ENCODE measurements at regions not wholly inside any gene's neighbourhood (a gene's known extent, or its start where the extent isn't known, plus 50 kb on each side); places are given as distances from the start of the nearest gene placed in this dataset.

DNA sequence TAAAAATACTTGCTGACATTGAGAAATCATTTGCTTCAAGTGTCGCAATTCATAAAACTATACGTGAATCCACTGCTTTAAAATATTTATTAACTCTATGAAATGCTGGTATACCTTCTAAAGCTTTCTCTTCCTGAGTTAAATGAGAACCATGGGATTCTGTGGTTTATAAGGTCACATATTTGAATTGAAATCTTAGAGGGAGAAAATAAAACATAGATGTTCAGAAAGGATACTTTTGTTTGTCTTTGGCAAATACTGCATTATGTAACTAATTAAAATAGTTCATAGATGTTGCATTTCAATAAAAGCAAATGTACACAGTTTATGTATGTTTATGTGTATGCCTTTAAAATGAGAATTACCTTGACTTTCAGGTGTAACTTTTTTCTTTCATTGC, 250.1 kb downstream of the FAM170A start:
- TF ChIP-seq ZNF830 (tag by site-specific recombination; IDR thresholded peaks at IDR 0.05; ENCODE audit: low read depth) (no peak), ZNF777 (tag by site-specific recombination; IDR thresholded peaks at IDR 0.05; ENCODE audit: borderline replicate concordance) (no peak), ZNF433 (tag by site-specific recombination; IDR thresholded peaks at IDR 0.05; ENCODE audit: low read depth) (no peak)
- TF ChIP-seq, protein P1, sequence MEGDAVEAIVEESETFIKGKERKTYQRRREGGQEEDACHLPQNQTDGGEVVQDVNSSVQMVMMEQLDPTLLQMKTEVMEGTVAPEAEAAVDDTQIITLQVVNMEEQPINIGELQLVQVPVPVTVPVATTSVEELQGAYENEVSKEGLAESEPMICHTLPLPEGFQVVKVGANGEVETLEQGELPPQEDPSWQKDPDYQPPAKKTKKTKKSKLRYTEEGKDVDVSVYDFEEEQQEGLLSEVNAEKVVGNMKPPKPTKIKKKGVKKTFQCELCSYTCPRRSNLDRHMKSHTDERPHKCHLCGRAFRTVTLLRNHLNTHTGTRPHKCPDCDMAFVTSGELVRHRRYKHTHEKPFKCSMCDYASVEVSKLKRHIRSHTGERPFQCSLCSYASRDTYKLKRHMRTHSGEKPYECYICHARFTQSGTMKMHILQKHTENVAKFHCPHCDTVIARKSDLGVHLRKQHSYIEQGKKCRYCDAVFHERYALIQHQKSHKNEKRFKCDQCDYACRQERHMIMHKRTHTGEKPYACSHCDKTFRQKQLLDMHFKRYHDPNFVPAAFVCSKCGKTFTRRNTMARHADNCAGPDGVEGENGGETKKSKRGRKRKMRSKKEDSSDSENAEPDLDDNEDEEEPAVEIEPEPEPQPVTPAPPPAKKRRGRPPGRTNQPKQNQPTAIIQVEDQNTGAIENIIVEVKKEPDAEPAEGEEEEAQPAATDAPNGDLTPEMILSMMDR (tag by site-specific recombination; IDR thresholded peaks at IDR 0.05), result no peak

Measured in HEK293 (cell line).